HG03108 (cell line): ENCODE measurements at regions not wholly inside any gene's neighbourhood (a gene's known extent, or its start where the extent isn't known, plus 50 kb on each side); places are given as distances from the start of the nearest gene placed in this dataset.

Source experiments
- ATAC-seq: cut with Tn5 transposase; IDR thresholded peaks from one replicate; pipeline ENCODE4 v1.9.1; 2021; ENCODE audit warnings: moderate library complexity; ENCODE audit not compliant: unreplicated experiment

GRCh38 chr5:86971034-86971571, 296.6 kb upstream of the RASA1 start:
- ATAC-seq = no peak

GRCh38 chr5:86974955-86975354, 292.7 kb upstream of the RASA1 start:
- ATAC-seq = no peak

DNA sequence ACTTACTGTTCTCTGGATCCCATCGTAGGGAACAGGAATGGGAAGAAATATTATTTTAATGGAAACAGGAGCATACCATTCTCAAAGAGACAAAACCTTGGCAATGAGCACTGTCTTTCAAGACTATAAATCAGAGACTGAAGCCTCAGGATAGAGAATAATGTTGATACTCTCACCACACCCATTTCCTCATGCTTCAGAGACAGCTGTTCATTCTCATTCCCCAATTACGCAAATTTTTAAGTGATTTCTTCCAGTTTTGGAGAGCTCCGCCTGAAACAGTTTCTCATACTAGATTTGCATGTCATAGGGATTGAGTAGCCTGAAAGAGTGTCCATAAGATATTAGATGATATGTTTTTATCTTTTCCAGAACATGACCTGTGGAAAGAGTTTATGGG, 290.5 kb upstream of the RASA1 start:
- no peak for ATAC-seq

GRCh38 chr5:86977808-86978207, 289.9 kb upstream of the RASA1 start:
- ATAC-seq = no peak

- ATAC-seq = no peak
Measured at GRCh38 chr5:86979811-86980411, 287.8 kb upstream of the RASA1 start.

- no peak for ATAC-seq
Measured at GRCh38 chr5:86981898-86982297, 285.8 kb upstream of the RASA1 start.

- ATAC-seq = no peak
Measured at GRCh38 chr5:86983208-86983607, 284.5 kb upstream of the RASA1 start.

DNA sequence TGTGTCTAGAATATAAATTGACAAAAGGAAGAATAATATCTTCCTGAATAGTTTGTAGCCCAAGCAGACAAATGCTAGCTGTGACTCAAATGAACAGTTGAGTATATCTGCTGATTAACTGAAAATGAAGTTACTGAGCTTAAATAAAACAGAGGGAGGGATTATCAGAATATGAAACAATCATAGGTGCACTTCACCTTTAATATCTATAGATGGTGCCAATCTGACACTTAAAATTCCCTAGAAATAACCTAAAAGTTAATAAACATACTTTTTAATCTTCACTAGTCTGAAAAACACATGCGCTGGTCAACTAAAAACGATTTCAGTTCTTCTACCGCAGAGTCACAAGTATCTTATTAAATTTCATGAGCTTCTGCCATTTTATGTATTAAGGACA, 280.8 kb upstream of the RASA1 start:
- no peak for ATAC-seq

DNA sequence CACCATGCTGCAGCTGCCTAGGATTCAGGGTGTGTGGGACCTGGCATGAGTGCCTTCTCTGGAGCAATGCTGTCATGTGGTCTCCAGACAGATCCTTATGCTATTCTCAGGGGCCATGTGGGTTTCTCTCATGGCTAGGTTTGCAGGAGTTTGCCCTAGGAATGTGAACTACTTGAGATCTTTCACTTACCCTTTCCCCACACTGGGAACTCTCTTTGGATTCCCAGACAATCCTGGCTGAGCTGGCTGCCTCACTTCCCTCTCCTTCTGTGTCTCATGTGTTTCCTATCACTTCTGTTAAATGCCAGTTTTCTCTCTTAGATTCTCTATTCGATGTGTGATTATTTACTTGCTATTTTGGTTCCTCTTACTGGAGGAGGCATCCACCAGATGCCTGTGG, 270.2 kb upstream of the RASA1 start:
- ATAC-seq = no peak

GRCh38 chr5:86999951-87000350, 267.7 kb upstream of the RASA1 start:
- no peak for ATAC-seq

DNA sequence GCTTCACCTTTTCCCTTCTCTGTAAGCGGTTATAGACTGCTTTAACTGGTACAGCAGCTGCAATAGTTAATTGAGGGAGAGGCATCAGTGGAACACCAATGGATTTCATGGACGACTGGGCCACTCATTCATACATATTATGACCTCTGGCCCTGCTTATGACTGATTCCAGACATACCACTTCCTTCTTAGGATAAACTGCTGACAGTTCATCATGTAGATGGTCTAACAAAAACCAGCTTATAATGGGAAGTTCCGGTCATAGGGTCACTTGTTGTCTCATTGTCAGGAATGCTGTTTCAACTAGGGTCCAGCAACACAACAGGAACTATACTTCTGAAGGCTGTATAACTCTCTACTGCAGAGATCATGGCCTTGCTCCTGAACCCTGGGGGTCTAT, 265.2 kb upstream of the RASA1 start:
- ATAC-seq = no peak

GRCh38 chr5:87004101-87004500, 263.6 kb upstream of the RASA1 start:
- ATAC-seq = no peak

DNA sequence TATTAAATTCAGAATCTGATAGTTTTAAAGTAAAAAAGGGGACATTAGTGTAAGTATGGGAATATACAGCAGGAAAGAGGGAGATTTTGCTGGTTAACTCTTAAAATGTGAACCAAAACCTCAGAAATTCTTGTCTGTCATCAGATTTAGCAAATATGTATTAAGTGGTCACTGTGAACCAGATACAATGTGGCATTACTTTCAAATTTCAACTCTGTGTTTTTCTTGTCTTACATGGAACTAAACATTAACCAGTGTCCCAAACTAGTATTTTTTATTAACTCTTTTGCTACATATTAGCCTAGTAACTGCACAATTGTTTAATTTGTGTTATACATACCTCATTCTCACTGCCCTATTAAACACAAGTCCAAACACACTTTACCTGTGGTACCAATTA, 259.9 kb upstream of the RASA1 start:
- ATAC-seq = no peak

GRCh38 chr5:87008751-87009560, 258.7 kb upstream of the RASA1 start:
- no peak for ATAC-seq

GRCh38 chr5:87010736-87011135, 256.9 kb upstream of the RASA1 start:
- no peak for ATAC-seq

DNA sequence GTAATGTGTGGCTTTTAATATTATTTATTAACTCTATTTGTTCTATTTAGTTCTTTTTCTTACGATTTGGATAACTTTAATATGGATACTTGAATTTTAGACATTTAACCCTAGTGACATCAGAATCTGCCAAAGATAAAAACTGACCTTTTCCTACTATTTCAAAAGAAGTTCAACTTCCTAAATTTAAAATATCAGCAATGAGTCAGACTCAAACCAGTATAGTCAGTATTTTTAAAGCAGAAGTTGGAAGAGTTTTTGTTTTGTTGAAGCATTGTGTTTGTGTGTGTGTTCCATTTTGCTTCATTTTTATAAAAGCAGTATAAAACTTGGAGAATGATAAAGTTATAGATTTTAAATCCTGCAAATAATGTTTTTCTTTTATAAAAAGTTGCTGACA, 251.8 kb upstream of the RASA1 start:
- ATAC-seq = no peak

DNA sequence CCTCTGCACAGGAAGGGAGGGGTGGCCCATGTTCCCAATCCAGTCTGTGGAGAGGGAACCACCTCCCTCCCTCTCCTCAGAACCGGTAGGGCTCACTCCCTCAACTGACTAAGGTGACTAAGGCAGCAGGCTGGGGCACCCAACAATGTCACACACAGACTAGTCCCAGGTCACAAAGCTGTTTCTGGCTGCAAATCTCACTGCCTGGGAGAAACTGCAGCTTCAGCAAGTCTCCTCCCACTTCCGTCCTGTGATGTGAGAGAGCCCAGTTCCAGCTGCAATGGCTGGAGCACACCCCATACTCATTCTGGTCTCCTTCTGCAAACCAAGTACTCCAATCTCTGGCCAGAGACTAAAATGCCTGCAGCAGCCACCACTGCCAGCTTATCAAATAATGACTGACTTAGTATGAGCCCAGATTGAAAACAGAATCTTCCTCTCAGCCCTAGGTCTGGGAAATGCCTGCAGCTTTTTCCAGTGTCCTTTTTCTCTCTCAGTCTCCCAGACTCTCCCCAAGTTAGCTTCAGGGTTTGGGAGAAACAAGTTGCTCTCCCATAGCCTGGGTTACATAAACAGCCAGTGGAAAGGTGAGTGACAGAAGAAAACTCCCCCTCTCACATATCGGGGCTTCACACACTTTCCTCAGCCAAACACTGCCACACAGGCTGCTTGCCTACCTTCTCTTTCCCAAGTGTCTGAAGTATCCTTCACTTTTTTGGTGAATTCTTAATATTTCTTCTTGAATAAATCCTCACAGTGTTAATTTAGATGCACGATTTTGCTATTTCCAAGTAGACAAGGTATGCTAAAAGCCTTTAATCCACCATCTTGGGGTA, 247.4 kb upstream of the RASA1 start:
- ATAC-seq = peak; percentile 82

- ATAC-seq = no peak
Measured at GRCh38 chr5:87022415-87022814, 245.3 kb upstream of the RASA1 start.

- no peak for ATAC-seq
Measured at GRCh38 chr5:87027570-87027969, 240.1 kb upstream of the RASA1 start.

DNA sequence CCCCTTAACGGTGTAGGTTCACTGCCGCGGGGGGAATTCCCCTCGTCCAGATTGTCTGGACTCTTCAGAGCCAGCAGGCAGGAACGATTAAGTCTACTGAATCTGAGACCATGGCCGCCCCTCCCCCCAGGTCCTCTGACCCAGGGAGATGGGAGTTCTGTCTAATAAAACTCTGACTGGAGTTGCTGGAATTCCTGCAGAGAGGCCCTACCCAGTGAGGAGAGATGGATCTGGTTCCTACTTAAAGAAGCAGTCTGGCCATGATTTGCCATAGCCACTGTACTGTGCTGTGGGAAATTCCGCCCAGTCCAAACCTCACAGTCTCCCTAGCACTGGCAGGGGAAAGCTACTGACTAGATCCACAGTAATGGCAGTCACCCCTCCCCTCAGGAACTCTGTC, 237.7 kb upstream of the RASA1 start:
- ATAC-seq = no peak

- no peak for ATAC-seq
Measured at GRCh38 chr5:87030699-87031098, 237.0 kb upstream of the RASA1 start.

DNA sequence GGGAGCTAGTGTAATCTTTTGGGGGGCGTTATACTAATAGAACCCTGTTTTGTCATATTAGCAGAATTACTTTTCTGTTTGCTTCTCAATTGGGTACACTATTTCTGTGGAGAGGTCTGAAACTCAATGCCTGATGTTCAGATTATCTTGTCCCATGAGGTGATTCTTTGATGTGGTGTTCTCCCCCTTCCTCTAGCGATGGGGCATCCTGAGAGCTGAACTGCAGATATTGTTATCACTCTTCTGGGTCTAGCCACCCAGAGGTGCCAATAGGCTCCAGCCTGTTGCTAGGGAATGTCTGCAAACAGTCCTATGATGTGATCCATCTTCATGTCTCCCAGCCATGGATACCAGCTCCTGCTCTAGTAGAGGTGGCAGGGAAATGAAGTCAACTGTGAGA, 233.1 kb upstream of the RASA1 start:
- no peak for ATAC-seq
